Neural cell (in vitro differentiated cells): ENCODE measurements at regions not wholly inside any gene's neighbourhood (a gene's known extent, or its start where the extent isn't known, plus 50 kb on each side); places are given as distances from the start of the nearest gene placed in this dataset.

Experiments used
- H2AFZ ChIP-seq: fragments of 200-600, 300-800 bp; sonication (generic), shearing (Covaris generic); 2 replicates; pipeline ENCODE4 v1.6.0; 2014; ENCODE audit warnings: low read depth, mild to moderate bottlenecking, antibody characterized with exemption, low read length, moderate library complexity
- H3F3A ChIP-seq: fragments of 200-600 bp; shearing (Covaris generic); 2 replicates; pipeline ENCODE4 v1.6.1; 2016; ENCODE audit warnings: mild to moderate bottlenecking, moderate library complexity, mixed read lengths, antibody characterized with exemption, low read length; ENCODE audit not compliant: insufficient read depth, poor library complexity, severe bottlenecking
- H3K27ac ChIP-seq: fragments of 200-600, 300-800 bp; sonication (generic), shearing (Covaris generic); 2 replicates; pipeline ENCODE4 v1.5.1; 2014; ENCODE audit warnings: mild to moderate bottlenecking, low read length, moderate library complexity
- H3K27me3 ChIP-seq: fragments of 300-800, 200-600 bp; sonication (generic), shearing (Covaris generic); 2 replicates; pipeline ENCODE4 v1.6.0; 2014; ENCODE audit warnings: mild to moderate bottlenecking, low read depth, low read length, moderate library complexity; ENCODE audit not compliant: insufficient read depth
- H3K36me3 ChIP-seq: fragments of 300-800, 200-600 bp; sonication (generic), shearing (Covaris generic); 2 replicates; pipeline ENCODE4 v1.5.1; 2014; ENCODE audit warnings: mild to moderate bottlenecking, antibody characterized with exemption, low read length, moderate library complexity; ENCODE audit not compliant: insufficient read depth
- H3K4me2 ChIP-seq: fragments of 300-800, 200-600 bp; sonication (generic), shearing (Covaris generic); 2 replicates; pipeline ENCODE4 v1.6.0; 2014; ENCODE audit warnings: mild to moderate bottlenecking, low read length
- H3K4me3 ChIP-seq: fragments of 300-800, 200-600 bp; sonication (generic), shearing (Covaris generic); 2 replicates; pipeline ENCODE4 v1.5.1; 2014; ENCODE audit warnings: mild to moderate bottlenecking, low read length, moderate library complexity
- H3K79me2 ChIP-seq: fragments of 200-600 bp; shearing (Covaris generic); replicated peaks from 2 replicates; pipeline ENCODE4 v1.6.0; 2014; ENCODE audit warnings: mild to moderate bottlenecking, low read length, moderate library complexity; ENCODE audit not compliant: insufficient read depth
- H3K9ac ChIP-seq: fragments of 300-800, 200-600 bp; sonication (generic), shearing (Covaris generic); 2 replicates; pipeline ENCODE4 v1.6.1; 2016; ENCODE audit warnings: mild to moderate bottlenecking, low read length, mixed read lengths
- H3K9me2 ChIP-seq: fragments of 200-600 bp; shearing (Covaris generic); 2 replicates; pipeline ENCODE4 v1.6.1; 2016; ENCODE audit warnings: mild to moderate bottlenecking, low read length, mixed read lengths; ENCODE audit not compliant: insufficient read depth
- H3K9me3 ChIP-seq: fragments of 200-600, 300-800 bp; sonication (generic), shearing (Covaris generic); 2 replicates; pipeline ENCODE4 v1.6.1; 2016; ENCODE audit warnings: mild to moderate bottlenecking, mixed run types, low read length, moderate library complexity, mixed read lengths
- H4K20me1 ChIP-seq: fragments of 200-600 bp; shearing (Covaris generic); 2 replicates; pipeline ENCODE4 v1.6.1; 2016; ENCODE audit warnings: mild to moderate bottlenecking, mixed run types; ENCODE audit not compliant: insufficient read depth
- CTCF ChIP-seq: fragments of 450-650 bp; IDR thresholded peaks from 2 replicates; pipeline ENCODE4 v1.5.1; 2014; ENCODE audit warnings: antibody characterized with exemption, mild to moderate bottlenecking, moderate library complexity; ENCODE audit not compliant: poor library complexity, severe bottlenecking
- EP300 ChIP-seq: fragments of 450-650 bp; conservative IDR thresholded peaks from 2 replicates; pipeline ENCODE4 v1.6.1; 2014; ENCODE audit warnings: antibody characterized with exemption, mild to moderate bottlenecking, moderate library complexity; ENCODE audit not compliant: poor library complexity, severe bottlenecking
- EZH2 ChIP-seq: fragments of 200-600, 300-800 bp; shearing (Covaris generic), sonication (generic); IDR thresholded peaks from 2 replicates; pipeline ENCODE4 v1.6.1; 2014; ENCODE audit warnings: antibody characterized with exemption, low read length, borderline replicate concordance, mild to moderate bottlenecking; ENCODE audit not compliant: insufficient read depth, poor library complexity, severe bottlenecking
- MXI1 ChIP-seq: fragments of 450-650 bp; conservative IDR thresholded peaks from 2 replicates; pipeline ENCODE4 v1.6.1; 2014; ENCODE audit warnings: antibody characterized with exemption, mild to moderate bottlenecking; ENCODE audit not compliant: poor library complexity, severe bottlenecking
- POLR2AphosphoS5 ChIP-seq: IDR thresholded peaks from 2 replicates; pipeline ENCODE4 v1.6.1; 2012
- RAD21 ChIP-seq: fragments of 450-650 bp; conservative IDR thresholded peaks from 2 replicates; pipeline ENCODE4 v1.6.1; 2014; ENCODE audit warnings: antibody characterized with exemption, mild to moderate bottlenecking, moderate library complexity
- SMC3 ChIP-seq: fragments of 450-650 bp; conservative IDR thresholded peaks from 2 replicates; pipeline ENCODE4 v1.6.1; 2014; ENCODE audit warnings: antibody characterized with exemption, mild to moderate bottlenecking, moderate library complexity; ENCODE audit not compliant: poor library complexity
- TAF1 ChIP-seq: IDR thresholded peaks from 2 replicates; pipeline ENCODE4 v1.6.1; 2012; ENCODE audit warnings: low read depth
- TF ChIP-seq, protein P1 (sequence below): IDR thresholded peaks from 2 replicates; pipeline ENCODE4 v1.6.1; 2012; ENCODE audit warnings: borderline replicate concordance

DNA sequence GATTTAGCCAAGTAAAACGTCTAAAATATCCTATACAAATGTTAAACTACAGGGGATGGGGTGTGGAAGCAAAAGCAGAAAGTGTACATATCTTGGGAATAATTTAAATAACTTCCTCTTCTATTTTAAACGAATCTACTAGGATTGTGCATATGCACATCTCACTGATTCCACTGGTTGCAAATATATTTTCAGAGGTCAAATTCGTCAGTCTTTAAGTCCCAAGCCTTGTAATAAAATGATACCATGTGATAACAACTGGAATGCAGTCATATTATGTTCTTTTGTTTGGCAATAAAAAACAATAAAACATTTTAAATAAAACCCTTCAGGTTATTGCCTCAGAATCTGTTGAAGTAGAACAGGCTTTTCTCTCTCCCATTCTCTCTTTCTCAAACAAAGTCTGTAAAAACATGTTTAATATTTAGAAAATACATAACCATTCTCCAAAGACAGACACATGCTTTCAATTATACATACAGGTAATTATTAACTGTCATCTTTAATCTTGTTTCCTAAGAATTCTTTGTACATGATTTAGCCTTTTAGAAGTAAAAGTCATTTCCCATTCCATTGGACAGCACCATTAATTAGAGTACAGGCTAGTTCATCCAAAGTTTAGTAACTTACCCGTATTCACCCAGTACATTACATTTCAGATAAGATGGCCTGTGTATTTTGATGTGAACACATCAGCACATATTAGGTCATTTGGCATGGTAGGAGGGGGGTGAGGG lies 421.1 kb downstream of the PCDH7 start:
- H3K4me3 ChIP-seq, result no peak overlapping the region
- no peak overlapping the region for H3K27ac ChIP-seq
- no peaks in the 10 kb centered on the region for H3F3A ChIP-seq
- no peaks in the 10 kb centered on the region for H3K9me2 ChIP-seq
- TF ChIP-seq EP300, result no peak
- no peak for TF ChIP-seq RAD21
- no peak for TF ChIP-seq MXI1
- no peak for TF ChIP-seq TAF1
- TF ChIP-seq SMC3, result no peak
- TF ChIP-seq POLR2AphosphoS5, result no peak
- no peak for TF ChIP-seq EZH2
- TF ChIP-seq, protein P1, sequence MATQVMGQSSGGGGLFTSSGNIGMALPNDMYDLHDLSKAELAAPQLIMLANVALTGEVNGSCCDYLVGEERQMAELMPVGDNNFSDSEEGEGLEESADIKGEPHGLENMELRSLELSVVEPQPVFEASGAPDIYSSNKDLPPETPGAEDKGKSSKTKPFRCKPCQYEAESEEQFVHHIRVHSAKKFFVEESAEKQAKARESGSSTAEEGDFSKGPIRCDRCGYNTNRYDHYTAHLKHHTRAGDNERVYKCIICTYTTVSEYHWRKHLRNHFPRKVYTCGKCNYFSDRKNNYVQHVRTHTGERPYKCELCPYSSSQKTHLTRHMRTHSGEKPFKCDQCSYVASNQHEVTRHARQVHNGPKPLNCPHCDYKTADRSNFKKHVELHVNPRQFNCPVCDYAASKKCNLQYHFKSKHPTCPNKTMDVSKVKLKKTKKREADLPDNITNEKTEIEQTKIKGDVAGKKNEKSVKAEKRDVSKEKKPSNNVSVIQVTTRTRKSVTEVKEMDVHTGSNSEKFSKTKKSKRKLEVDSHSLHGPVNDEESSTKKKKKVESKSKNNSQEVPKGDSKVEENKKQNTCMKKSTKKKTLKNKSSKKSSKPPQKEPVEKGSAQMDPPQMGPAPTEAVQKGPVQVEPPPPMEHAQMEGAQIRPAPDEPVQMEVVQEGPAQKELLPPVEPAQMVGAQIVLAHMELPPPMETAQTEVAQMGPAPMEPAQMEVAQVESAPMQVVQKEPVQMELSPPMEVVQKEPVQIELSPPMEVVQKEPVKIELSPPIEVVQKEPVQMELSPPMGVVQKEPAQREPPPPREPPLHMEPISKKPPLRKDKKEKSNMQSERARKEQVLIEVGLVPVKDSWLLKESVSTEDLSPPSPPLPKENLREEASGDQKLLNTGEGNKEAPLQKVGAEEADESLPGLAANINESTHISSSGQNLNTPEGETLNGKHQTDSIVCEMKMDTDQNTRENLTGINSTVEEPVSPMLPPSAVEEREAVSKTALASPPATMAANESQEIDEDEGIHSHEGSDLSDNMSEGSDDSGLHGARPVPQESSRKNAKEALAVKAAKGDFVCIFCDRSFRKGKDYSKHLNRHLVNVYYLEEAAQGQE, result no peak
- no peak for TF ChIP-seq CTCF
- no peaks in the 10 kb centered on the region for H3K36me3 ChIP-seq
- H3K9me3 ChIP-seq, result no peaks in the 10 kb centered on the region
- H3K9ac ChIP-seq, result no peak overlapping the region
- no peaks in the 10 kb centered on the region for H4K20me1 ChIP-seq
- H3K79me2 ChIP-seq, result no peaks in the 10 kb centered on the region
- no peaks in the 10 kb centered on the region for H3K27me3 ChIP-seq
- no peak overlapping the region for H2AFZ ChIP-seq
- no peak overlapping the region for H3K4me2 ChIP-seq

- H3K36me3 ChIP-seq, result no peaks in the 10 kb centered on the region
- no peaks in the 10 kb centered on the region for H3K27me3 ChIP-seq
- H3K9me3 ChIP-seq, result no peaks in the 10 kb centered on the region
- H3K27ac ChIP-seq, result no peak overlapping the region
- H4K20me1 ChIP-seq, result no peaks in the 10 kb centered on the region
- H3K9me2 ChIP-seq, result no peaks in the 10 kb centered on the region
- H3F3A ChIP-seq, result no peaks in the 10 kb centered on the region
- H3K4me2 ChIP-seq, result no peak overlapping the region
- TF ChIP-seq POLR2AphosphoS5, result no peak
- TF ChIP-seq, protein P1, result no peak
- no peak for TF ChIP-seq CTCF
- no peak overlapping the region for H2AFZ ChIP-seq
- H3K4me3 ChIP-seq, result no peak overlapping the region
- H3K79me2 ChIP-seq, result no peaks in the 10 kb centered on the region
- H3K9ac ChIP-seq, result no peak overlapping the region
These were observed 421.6 kb downstream of the PCDH7 start for GRCh38 chr4:31141832-31142142.
